ENCODE measurements at regions not wholly inside any gene's neighbourhood (a gene's known extent, or its start where the extent isn't known, plus 50 kb on each side); places are given as distances from the start of the nearest gene placed in this dataset.

DNA sequence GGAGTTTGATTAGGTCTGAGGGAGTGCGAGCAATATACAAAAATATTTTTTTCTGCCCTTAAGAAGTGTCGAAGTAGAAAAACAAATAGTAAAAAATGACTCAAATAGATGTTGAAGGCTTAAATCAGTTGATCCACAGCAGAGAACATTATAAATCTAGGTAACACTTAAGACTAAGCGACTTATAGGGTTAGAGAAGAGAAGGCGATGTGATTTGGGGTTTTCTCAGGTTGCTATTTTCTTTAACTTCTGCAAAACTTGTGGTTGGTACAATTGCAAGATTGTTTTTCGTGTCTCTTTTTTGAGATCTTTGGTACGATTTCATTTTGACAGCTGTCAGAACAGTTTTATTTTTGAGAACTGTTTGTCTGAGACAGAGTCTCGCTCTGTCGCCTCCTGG lies 1479.5 kb downstream of the PCDH7 start:
- no peak for TF ChIP-seq POLR2A (IDR thresholded peaks at IDR 0.05; ENCODE audit: low read length)
- TF ChIP-seq EP300 (IDR thresholded peaks at IDR 0.05) = no peak
- TF ChIP-seq RAD21 (conservative IDR thresholded peaks at IDR 0.05 in 1 of 2, IDR thresholded peaks at IDR 0.05 in 1 of 2) = no peak
- no peak for TF ChIP-seq ZC3H11A (IDR thresholded peaks at IDR 0.05)
- TF ChIP-seq, protein P1, sequence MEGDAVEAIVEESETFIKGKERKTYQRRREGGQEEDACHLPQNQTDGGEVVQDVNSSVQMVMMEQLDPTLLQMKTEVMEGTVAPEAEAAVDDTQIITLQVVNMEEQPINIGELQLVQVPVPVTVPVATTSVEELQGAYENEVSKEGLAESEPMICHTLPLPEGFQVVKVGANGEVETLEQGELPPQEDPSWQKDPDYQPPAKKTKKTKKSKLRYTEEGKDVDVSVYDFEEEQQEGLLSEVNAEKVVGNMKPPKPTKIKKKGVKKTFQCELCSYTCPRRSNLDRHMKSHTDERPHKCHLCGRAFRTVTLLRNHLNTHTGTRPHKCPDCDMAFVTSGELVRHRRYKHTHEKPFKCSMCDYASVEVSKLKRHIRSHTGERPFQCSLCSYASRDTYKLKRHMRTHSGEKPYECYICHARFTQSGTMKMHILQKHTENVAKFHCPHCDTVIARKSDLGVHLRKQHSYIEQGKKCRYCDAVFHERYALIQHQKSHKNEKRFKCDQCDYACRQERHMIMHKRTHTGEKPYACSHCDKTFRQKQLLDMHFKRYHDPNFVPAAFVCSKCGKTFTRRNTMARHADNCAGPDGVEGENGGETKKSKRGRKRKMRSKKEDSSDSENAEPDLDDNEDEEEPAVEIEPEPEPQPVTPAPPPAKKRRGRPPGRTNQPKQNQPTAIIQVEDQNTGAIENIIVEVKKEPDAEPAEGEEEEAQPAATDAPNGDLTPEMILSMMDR (IDR thresholded peaks at IDR 0.05) = no peak
- TF ChIP-seq, protein P2, sequence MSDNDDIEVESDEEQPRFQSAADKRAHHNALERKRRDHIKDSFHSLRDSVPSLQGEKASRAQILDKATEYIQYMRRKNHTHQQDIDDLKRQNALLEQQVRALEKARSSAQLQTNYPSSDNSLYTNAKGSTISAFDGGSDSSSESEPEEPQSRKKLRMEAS (IDR thresholded peaks at IDR 0.05) = no peak
- TF ChIP-seq, protein P3, sequence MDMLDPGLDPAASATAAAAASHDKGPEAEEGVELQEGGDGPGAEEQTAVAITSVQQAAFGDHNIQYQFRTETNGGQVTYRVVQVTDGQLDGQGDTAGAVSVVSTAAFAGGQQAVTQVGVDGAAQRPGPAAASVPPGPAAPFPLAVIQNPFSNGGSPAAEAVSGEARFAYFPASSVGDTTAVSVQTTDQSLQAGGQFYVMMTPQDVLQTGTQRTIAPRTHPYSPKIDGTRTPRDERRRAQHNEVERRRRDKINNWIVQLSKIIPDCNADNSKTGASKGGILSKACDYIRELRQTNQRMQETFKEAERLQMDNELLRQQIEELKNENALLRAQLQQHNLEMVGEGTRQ (IDR thresholded peaks at IDR 0.05) = no peak
- no peak for TF ChIP-seq SMC3 (IDR thresholded peaks at IDR 0.05)
- no peak for TF ChIP-seq NR3C1 (IDR thresholded peaks at IDR 0.05)
- no peak for TF ChIP-seq CHD2 (IDR thresholded peaks at IDR 0.05; ENCODE audit: low read length, partially characterized antibody)
- TF ChIP-seq MAFK (IDR thresholded peaks at IDR 0.05; ENCODE audit: partially characterized antibody) = no peak
